ENCODE measurements at regions not wholly inside any gene's neighbourhood (a gene's known extent, or its start where the extent isn't known, plus 50 kb on each side); places are given as distances from the start of the nearest gene placed in this dataset.

- DNase-seq (ENCODE audit: low read depth), result peak; percentile 13
Measured at GRCh38 chr2:83650898-83651297, 808.2 kb downstream of the SUCLG1 start.

- DNase-seq (ENCODE audit: low read depth), result no peak
Measured at GRCh38 chr2:83650161-83650560, 808.9 kb downstream of the SUCLG1 start.

GRCh38 chr2:83640506-83640905 is 818.6 kb downstream of the SUCLG1 start:
- no peak for DNase-seq (ENCODE audit: low read depth)

DNA sequence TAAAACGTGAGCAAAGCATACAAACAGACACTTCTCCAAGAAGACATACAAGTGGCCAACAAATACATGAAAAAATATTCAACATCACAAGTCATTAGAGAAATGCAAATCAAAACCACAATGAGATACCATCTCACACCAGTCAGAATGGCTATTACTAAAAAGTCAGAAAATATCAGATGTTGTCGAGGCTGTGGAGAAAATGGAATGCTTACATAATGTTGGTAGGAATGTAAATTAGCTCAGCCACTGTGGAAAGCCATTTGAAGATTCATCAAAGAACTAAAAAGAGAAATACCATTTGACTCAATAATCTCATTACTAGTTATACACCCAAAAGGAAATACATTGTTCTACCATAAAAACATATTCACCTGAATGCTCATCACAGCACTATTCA is 825.7 kb downstream of the SUCLG1 start:
- no peak for DNase-seq (ENCODE audit: low read depth)

- no peak for DNase-seq (ENCODE audit: low read depth)
Measured at GRCh38 chr2:83630351-83630750, 828.7 kb downstream of the SUCLG1 start.

GRCh38 chr2:83615511-83615910 is 843.6 kb downstream of the SUCLG1 start:
- DNase-seq (ENCODE audit: low read depth), result no peak

GRCh38 chr2:83613178-83613577 is 845.9 kb downstream of the SUCLG1 start:
- DNase-seq (ENCODE audit: low read depth), result no peak

- no peak for DNase-seq (ENCODE audit: low read depth)
Measured at GRCh38 chr2:83602753-83603152, 856.3 kb downstream of the SUCLG1 start.

DNA sequence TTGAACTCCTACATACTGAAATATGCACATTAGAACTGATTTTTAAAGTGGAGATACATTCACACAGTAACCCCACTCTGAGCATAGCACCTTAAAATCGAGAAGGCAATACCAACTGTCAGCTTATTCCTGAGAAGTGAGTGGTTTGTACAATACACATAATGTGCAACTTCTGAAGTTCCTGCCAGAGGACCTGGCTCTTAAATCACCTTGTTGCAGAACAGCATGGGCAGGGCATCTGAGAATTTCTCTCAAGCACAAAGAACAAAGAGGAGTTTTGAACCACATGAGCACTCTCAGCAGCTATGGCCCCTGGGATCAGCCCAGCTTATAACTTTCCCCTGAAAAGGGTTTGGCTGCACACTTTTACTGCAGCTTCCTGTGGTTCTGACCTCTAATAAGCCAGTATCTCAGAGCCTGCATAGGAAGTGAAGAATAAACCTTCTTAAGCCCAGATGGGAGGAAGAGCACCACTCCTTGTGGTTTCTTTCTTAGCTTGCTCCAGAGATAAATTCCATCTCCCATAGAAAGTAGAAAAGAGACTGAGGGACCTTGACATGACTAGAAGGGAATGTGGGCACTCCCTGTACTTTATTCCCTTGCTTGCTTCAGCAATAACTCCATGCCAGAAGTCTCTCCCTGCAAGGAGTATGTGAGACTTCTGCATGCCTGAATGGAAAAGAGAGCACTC is 862.3 kb downstream of the SUCLG1 start:
- no peak for DNase-seq (ENCODE audit: low read depth)

DNA sequence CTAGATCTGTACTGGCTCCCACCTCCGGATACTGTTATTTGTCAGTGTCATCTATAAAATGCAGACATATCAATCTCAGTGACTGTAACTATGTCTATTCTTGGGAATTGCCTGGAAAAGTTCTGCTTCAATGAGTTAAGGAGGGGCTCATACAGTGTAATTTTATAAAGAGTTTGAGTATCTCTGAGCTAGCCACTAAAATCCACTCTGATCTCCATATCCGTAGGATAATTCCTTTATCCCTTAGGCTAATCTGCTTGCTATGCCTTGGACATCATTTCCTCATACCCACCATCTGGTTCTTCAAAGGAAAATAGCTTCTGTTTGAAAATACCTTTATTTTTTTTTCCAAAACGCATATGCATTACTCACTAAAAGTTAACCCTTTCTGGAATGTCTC is 863.2 kb downstream of the SUCLG1 start:
- DNase-seq (ENCODE audit: low read depth), result no peak

- DNase-seq (ENCODE audit: low read depth), result no peak
Measured at GRCh38 chr2:83595121-83595690, 863.9 kb downstream of the SUCLG1 start.

DNA sequence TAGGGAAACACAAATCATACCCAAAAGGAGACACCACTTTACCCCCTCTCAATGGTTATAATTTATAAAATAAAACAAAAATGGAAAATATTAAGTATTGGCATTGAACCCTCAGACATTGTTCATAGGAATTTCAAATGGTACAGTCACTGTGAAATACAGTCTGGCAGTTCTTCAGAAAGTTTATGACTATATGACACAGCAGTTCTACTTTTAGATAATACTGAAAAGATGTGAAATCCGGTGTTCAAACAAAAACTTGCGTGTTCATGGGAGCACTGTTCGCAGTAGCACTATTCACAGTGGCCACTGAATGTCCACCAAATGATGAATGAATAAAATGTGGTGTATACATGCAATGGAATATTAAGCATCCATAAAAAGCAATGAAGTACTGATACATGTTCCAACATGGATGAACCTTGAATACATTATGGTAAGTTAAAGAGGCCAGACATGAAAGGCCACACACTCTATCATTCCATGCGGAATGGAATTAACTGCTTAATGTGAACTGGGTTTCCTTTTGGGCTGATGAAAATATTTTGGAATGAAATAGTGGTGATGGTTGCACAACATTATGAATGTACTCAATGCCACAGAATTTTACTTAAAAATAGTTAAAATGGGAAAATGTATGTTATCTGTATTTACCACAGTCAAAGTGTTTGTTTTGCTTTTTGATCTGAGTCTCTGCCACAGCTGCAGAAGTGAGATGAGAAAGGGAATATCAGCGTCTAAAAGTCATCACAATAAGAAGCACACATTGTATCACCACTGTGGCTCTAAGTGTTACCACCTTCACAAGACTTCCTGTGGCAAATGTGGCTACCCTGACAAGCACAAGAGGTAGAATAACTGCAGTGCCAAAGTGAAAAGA is 864.6 kb downstream of the SUCLG1 start:
- no peak for DNase-seq (ENCODE audit: low read depth)

DNA sequence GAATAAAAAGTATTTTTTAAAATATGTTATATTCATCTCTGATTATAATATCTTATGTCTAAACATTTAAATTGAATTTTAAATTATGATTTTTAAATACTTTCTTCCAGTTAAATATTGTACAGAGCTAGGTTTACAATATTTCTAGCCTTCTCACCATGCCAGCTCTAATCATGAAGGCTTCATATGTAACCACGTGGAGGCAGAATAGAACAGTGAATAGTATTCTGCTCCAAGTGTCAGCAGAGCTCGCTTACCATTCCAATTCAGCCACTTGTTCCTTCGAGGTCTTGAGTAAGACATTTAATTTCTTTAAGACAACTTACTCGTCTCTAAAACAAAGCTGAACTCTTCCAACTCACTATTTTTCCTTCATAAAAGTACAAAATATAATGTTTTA is 871.8 kb downstream of the SUCLG1 start:
- DNase-seq (ENCODE audit: low read depth), result peak; percentile 32

DNA sequence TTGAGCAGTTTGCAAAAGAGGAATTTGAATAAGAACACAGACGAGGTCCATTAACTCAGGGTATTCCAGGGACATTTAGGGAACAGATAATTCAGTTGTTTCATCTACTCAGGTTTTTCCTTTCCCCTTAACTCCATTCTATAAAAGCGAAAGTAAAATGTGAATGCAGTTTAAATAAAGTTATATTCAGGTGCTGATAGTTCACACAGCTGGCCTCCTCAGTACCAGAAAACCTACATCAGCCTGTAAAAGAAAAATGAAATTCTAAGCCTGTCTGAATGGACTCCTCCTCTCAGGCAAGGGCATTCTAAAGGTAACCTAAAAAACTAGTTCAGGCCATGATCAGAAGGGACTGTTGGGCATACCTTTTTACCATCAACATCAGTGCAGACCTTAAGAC is 873.8 kb downstream of the SUCLG1 start:
- no peak for DNase-seq (ENCODE audit: low read depth)

GRCh38 chr2:83584672-83585071 is 874.4 kb downstream of the SUCLG1 start:
- peak; percentile 23 for DNase-seq (ENCODE audit: low read depth)

GRCh38 chr2:83582589-83582988 is 876.5 kb downstream of the SUCLG1 start:
- no peak for DNase-seq (ENCODE audit: low read depth)

DNA sequence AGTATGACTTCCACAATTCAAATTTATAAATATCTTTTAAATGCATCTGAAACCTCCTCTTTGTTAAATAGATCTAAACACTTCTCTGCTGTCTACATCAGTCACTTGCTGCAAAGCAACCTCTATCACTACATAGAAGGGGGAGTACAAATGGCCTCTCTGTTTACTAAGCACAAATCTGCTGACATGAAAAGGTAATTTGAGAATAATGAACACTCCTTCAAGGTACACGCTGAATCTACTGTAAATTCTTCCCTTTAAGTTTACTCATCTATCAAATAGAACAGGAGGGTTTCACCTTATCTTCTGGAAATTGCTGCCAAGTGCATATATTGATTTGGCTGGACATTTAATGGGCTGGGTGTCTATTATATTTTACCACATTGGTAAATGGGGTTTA is 879.6 kb downstream of the SUCLG1 start:
- DNase-seq (ENCODE audit: low read depth), result no peak

GRCh38 chr2:83578405-83578804 is 880.7 kb downstream of the SUCLG1 start:
- DNase-seq (ENCODE audit: low read depth), result no peak

GRCh38 chr2:83574614-83575013 is 884.5 kb downstream of the SUCLG1 start:
- DNase-seq (ENCODE audit: low read depth), result no peak

DNA sequence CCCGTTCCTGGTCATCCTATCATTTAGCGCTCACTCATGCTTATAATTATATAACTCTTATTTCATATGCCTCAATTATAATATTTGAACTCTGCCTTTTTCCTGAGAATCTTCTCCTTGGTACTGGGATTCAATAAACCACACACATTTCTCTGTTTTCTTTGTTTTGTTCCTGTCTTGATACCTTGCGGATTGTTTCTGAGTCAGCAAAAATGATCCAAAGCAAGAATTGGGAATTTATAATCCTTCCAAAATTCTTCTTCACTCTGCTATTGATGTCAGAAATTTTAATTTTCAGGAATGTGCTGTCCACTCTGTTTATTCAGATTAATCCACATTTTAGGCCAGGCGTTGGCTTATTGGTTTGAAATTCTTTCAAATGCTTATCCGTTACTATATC is 886.0 kb downstream of the SUCLG1 start:
- no peak for DNase-seq (ENCODE audit: low read depth)

DNA sequence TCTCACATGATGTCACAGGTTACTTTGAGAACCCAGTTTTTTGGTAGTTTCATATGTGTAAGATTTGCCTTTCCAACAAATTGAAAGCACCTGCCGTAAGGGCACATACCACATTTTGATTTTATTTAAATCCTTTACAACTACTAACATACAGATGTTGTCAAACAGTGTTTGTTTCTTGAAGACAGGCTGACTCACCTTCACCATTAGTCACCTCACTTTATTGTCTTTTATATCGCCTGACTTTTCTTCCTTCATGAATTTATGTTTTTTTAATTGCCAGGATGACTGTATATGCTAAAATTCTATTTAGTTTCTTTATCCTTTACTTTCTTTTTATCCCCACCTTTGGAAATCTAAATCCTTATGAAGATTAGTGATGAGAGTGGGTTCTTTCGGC is 886.7 kb downstream of the SUCLG1 start:
- DNase-seq (ENCODE audit: low read depth), result peak; percentile 48

GRCh38 chr2:83567551-83567950 is 891.5 kb downstream of the SUCLG1 start:
- no peak for DNase-seq (ENCODE audit: low read depth)

- no peak for DNase-seq (ENCODE audit: low read depth)
Measured at GRCh38 chr2:83565626-83566025, 893.5 kb downstream of the SUCLG1 start.
